ENCODE measurements at regions not wholly inside any gene's neighbourhood (a gene's known extent, or its start where the extent isn't known, plus 50 kb on each side); places are given as distances from the start of the nearest gene placed in this dataset.

- TF ChIP-seq FOSL2 (IDR thresholded peaks at IDR 0.05; ENCODE audit: borderline replicate concordance, low read depth) (no peak), CTCF (IDR thresholded peaks at IDR 0.05) (no peak), FOXJ3 (CRISPR knock-in tag; IDR thresholded peaks at IDR 0.05) (no peak), RAD21 (IDR thresholded peaks at IDR 0.05; ENCODE audit: low read length) (no peak), YY1 (IDR thresholded peaks at IDR 0.05; ENCODE audit: low read depth) (no peak), EZH2phosphoT487 (IDR thresholded peaks at IDR 0.05; ENCODE audit: borderline replicate concordance, low read depth) (no peak), SMC3 (IDR thresholded peaks at IDR 0.05; ENCODE audit: low read depth, low read length) (no peak)
These were observed 513.0 kb upstream of the KLF12 start for GRCh38 chr13:74647211-74647610.
